Heart left ventricle (tissue), 13 donors: ENCODE measurements at regions not wholly inside any gene's neighbourhood (a gene's known extent, or its start where the extent isn't known, plus 50 kb on each side); places are given as distances from the start of the nearest gene placed in this dataset.

Experiments used
- POLR2A ChIP-seq, 2 donors: fragments of 450-650 bp; IDR thresholded peaks; one replicate each; pipeline ENCODE4 v1.6.1; 2017; ENCODE audit warnings: antibody characterized with exemption in 2 of 2, mild to moderate bottlenecking in 2 of 2, moderate library complexity in 2 of 2
- TF ChIP-seq, protein P1 (sequence below), 12 donors: fragments of 200-600 bp; sonication (generic) in 4 of 12; IDR thresholded peaks; one replicate each; pipeline versions ENCODE4 v1.5.0 to v1.8.0; 2018 to 2022; ENCODE audit warnings: antibody characterized with exemption in 12 of 12, mild to moderate bottlenecking in 5 of 12
- donor health status: ischemic (EF 13 %, LVEDD 7.1; RV severe dilation, severe dysfunction).
- donor health status: DM: no; HTN: yes; CAD: no.
- donor health status: DM: no; HTN: no; CAD: no.
- donor health status: ischemic (EF 25% LVEDD 6.9; RV normal size, moderate dysfunction).
- donor health status: ischemic (EF 25% LVEDD 5.7; RV mildly dilated, moderate dysfunction).
- donor health status: ischemic (EF 35%, LVEDD 5.7; RV mildly dilated, moderate dysfunction).
- donor health status: nonischemic (EF 11% LVEDD 7.7; RV severe dilation, severe dysfunction).
- donor health status: DM: yes; HTN: yes; CAD: no.
- donor health status: PGD.
- donor health status: ischemic (EF 29% LVEDD 5.4; RV normal size, mild dysfunction).
- donor health status: nonischemic (EF 23%, LVEDD 6.1; RV moderate dilation, normal function).

DNA sequence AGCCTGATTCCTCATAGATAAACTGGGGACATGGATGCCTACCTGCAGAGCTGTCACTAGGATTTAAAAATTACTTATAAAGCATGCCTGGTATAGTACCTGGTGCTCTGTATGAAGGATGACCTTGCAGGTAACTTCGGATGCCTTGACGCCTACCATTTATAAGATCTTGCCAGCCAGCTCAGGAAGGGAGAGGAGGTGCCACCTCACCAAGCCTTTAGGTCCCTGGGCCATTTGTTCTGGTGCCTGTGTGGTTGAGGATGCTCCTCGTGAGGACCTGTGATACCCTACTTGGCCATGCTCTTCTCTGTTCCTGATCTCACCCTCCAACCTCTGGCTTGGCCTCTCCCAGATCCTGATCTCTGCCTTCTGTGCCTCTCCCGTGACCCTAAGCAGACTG is 85.2 kb downstream of the FDX1 start:
- TF ChIP-seq, protein P1, sequence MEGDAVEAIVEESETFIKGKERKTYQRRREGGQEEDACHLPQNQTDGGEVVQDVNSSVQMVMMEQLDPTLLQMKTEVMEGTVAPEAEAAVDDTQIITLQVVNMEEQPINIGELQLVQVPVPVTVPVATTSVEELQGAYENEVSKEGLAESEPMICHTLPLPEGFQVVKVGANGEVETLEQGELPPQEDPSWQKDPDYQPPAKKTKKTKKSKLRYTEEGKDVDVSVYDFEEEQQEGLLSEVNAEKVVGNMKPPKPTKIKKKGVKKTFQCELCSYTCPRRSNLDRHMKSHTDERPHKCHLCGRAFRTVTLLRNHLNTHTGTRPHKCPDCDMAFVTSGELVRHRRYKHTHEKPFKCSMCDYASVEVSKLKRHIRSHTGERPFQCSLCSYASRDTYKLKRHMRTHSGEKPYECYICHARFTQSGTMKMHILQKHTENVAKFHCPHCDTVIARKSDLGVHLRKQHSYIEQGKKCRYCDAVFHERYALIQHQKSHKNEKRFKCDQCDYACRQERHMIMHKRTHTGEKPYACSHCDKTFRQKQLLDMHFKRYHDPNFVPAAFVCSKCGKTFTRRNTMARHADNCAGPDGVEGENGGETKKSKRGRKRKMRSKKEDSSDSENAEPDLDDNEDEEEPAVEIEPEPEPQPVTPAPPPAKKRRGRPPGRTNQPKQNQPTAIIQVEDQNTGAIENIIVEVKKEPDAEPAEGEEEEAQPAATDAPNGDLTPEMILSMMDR (IDR thresholded peaks at IDR 0.05) = no peak
- TF ChIP-seq POLR2A (IDR thresholded peaks at IDR 0.05) = no peak
